Tongue (tissue), 1 donor: ENCODE measurements at regions not wholly inside any gene's neighbourhood (a gene's known extent, or its start where the extent isn't known, plus 50 kb on each side); places are given as distances from the start of the nearest gene placed in this dataset.
"Not testable (repeated sequence)": the region's sequence is repeated elsewhere in the genome, so short reads cannot be mapped to it uniquely, and the experiment has no call there.

Experiments used
- DNase-seq: peaks from one replicate; pipeline ENCODE4 v3.0.0-alpha.2; 2015

DNA sequence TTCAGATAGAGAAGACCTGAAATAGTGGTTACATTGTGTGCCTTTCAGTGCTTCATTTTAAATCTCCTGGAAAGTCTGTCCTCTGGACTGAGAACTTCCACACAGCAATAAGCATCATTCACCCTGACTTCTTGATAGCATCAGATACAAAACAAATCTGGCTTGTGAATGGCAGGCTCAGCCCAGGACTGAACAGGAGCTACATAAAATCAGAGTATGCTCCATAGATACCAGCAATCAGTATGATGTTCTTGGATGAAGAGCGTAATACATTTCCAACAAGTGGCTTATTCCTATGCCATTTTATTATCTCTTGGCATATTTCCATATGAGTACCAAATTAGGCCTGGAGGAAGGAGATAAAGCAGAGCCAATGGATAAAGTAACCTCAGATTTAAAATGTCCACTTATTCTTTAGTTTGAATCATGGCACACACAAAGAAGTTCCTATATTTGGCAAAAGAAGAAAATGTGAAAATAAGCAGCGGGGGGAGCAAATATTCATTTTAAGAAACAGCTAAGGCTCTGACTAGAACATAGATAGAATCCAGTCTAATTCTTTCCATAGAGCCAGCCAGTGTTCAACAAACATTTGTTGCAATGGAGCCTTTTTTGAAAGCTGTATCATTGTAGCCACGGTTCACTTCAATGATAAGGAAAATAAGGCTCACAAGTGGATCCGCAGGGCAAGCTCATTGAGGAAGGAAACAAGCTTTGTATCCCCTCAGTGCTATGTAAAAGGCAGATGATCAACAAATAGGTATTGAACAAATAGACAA is 230.8 kb upstream of the CHAC2 start:
- DNase-seq = no peak

- no peak for DNase-seq
These were observed 232.3 kb upstream of the CHAC2 start for GRCh38 chr2:53535234-53535840.

DNA sequence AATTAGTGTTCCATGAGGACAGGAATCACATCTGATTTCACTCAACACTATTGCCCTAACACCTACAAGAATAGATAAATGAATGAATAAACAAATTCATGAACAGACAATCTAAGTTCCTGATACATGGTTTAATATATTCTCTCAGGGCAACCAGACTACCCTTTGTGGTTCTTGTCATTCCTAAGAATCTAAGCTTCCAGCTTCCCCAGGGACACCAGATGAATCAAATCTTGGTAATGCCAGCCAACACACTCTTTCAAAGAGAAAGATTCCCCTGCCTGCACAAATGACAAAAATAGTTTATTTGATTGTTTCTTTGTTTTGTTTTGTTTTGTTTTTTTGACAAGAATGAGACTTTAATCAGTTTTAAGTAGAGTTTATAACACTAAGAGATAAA is 237.5 kb upstream of the CHAC2 start:
- no peak for DNase-seq

DNA sequence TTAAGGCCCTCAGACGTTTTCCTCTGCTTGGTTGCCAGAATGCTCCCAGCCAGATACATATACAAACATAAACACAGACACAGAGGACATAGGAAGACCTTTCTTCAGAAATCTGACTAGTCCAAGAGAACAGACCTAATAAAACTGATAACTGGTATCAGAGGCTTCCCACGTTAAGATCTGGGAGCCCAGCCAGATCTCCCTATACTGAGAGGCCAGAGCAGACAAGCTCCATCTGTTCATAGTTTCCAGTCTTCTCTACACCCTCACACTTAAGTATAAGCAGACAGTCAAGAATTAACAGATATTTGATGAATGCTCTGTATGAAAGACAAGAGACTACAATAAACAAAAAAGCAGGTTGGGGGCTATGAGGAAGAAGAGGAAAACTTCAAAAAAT is 240.5 kb upstream of the CHAC2 start:
- DNase-seq = no peak

DNA sequence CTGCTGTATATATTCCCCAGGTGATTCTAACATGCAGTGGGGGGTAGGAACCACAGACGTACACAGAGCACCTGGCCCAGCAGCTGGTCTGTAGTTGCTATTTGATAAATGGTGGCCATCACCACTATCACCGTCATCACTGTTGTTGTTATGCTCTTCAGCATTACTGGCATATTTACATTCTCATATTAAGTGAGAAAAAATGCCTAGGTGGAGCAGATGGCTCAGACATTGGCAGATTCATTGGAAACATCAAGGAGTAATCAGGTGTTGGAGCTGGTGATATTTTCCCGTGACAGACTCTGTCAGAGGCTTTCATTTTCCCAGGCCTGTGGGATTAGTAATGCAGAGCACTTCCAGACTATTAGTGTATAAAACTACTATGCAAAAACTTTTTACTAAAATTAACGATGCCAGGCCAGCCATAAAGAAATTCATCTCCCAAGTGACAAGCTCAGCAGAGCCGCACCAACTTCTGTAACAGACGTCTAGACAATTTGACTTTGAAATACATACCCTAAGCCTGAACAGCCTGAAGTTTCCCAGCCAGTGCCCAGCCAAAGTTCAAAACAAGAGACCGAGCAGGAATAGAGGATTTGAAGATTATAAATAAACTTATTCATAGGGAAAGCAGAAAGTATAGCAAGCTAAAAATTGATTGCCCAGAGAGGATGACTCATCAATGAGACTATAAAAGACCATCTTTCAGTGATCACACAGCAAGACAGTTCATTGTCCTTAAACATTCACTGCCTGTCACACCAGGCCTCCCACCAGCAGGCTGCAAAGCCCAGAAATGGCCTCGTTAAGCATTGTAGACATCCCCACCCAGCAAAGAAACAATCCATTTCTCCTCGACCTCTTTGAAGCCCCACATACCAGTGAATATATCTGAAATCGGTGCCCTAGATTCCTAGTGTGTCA is 247.4 kb upstream of the CHAC2 start:
- peak; percentile 9 for DNase-seq

- no peak for DNase-seq
These were observed 250.2 kb upstream of the CHAC2 start for GRCh38 chr2:53517406-53517805.

DNA sequence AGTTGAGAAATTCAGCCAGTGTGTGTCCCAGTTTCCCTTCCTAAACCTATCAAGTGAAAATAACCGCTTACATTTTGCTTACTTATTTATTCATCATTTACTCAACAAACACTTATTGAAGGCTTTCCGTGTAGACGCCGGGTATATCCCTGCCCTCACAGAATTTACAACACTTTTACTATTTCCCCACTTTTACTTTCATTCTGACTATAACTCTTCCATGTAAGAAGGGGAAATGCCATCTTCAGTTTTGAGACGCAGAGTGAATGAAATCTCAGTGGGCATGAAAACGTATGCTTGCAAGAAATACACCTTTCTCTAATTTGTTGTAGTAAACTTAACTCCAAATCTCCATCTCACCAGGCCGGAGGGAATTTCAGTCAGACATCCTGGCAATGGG is 251.0 kb upstream of the CHAC2 start:
- DNase-seq = no peak

- DNase-seq = peak; percentile 9
These were observed 251.9 kb upstream of the CHAC2 start for GRCh38 chr2:53515435-53516332.

- DNase-seq = no peak
These were observed 254.4 kb upstream of the CHAC2 start for GRCh38 chr2:53513167-53513666.

GRCh38 chr2:53512071-53512826 is 255.4 kb upstream of the CHAC2 start:
- no peak for DNase-seq

DNA sequence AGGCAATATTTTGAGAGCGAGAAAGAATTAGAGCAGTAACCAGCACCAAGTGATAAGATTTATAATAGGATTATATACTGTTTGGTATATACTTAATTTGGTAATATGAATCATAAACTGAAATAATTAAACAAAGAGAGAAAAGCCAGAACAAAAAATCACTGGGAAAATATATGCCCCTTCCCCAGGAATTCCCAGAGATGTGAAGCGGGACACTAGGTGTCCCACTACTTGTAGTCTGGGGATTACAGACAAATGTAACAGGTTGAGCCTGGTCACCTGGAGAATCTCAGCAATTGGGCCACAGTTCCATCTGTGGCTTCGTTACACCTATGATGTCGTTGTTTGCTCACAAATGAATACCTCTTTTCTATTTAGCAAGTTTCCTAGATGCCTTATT is 256.1 kb upstream of the CHAC2 start:
- DNase-seq = no peak

DNA sequence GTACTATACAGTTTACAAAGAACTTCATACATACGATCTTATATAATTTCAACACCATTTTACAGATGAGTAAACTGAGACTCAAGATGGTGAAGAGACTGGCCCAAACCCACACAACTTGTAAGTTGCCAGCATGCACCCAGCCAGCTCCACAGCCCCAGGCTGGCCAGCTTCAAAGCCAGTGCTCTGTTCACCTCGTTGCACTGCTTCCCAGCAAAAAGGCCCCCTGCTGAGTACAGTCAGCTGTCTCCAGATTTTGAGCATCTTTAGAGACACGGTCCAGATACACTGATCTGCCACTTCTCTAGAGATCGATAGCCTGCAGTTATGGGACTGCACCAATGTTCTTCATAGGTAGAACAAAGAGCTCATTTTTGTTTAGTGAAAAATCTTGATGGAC is 257.2 kb upstream of the CHAC2 start:
- no peak for DNase-seq

GRCh38 chr2:53509831-53510388 is 257.7 kb upstream of the CHAC2 start:
- no peak for DNase-seq

DNA sequence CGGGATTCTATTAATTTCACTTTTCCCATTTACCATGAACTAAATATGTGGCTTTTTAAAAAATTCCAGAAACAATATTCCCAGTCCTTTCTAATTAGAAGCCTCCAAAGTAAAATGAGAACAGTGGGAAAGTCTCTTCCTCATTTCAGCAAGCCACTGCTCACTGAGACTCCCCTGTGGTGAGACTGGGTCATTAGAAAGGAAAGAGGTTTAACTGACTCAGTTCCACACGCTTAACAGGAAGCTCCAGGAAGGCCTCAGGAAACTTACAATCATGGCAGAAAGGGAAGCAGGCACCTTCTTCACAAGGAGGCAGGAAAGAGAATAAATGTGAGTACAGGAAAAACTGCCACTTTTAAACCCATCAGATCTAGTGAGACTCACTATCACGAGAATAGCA is 258.9 kb upstream of the CHAC2 start:
- no peak for DNase-seq

GRCh38 chr2:53507070-53507469 is 260.5 kb upstream of the CHAC2 start:
- not testable (repeated sequence) for DNase-seq

DNA sequence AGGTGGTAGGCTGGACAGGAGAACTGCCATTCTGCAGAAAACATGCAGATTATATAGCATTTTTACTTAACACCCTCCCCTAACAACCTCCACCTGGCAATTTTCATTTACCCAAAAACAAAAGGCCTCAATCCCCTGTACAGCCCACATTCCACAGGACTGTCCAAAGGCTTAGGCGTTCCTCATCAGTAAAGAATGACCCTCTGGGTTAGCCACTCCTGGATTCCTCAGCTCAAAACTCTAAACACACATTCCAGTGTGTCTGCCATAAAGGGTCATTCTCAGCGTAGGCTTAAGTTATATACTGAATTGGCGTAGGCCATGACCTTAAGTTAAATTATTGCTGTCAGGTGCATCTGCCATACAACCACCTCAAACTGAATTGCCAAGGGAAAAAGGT is 261.8 kb upstream of the CHAC2 start:
- no peak for DNase-seq

GRCh38 chr2:53504507-53504906 is 263.1 kb upstream of the CHAC2 start:
- DNase-seq = no peak

- no peak for DNase-seq
These were observed 267.4 kb upstream of the CHAC2 start for GRCh38 chr2:53500181-53500580.

DNA sequence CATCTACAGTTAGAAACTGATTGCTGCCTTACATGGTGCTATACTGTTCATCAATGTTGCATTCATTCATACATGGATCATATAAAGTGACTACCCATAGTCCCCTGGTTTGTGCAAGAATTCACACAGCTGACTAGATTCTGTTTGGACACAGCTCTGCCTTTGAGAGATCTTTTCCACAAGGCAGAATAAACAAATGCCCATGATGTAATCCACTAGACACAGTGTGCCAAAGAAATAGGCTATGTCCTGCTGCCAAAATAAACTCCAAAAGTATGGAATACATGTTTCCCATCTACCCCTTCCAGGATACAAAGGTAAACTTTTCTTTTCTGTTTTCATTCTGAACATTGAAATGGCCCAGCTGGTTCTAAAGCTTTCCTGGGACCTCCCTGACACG is 269.4 kb upstream of the CHAC2 start:
- peak; percentile 27 for DNase-seq

DNA sequence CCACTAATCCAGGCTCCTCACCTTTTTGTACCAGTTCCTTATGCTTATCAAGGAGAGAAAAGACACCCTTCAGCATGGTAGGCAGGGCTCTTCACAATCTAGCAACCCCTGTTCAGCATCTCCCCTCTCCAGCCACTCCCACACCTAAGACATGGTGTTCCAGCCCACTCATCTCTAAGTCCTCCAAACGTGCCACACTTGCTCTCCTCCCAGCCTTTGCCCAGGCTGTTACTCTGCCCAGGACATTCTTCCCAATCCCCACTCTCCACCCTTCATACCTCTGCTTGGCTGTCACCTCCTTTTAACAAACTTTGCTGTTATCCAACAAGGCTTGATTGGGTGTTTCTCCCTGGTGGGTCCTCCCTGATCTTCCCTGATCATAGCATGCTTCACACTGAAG is 270.6 kb upstream of the CHAC2 start:
- no peak for DNase-seq

DNA sequence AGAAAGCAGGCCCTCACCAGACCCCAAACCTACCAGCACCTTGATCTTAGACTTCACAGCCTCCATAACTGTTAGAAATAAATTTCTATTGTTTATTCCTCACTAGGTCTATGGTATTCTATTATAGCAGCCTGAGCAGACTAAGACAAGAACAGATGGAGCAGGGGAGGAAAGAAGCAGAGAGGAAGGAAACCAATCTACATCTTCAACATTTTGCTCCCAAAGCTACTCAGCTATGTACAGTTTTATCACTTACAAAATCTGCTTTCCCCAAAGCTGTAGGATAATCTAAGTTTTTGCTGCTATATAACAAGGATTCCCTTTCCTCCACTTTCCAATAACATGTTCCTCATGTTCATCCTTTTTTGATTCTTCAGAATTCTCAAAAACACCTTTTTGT is 274.4 kb upstream of the CHAC2 start:
- DNase-seq = no peak
